GM12892 (cell line): ENCODE measurements at regions not wholly inside any gene's neighbourhood (a gene's known extent, or its start where the extent isn't known, plus 50 kb on each side); places are given as distances from the start of the nearest gene placed in this dataset.

Experiments used
- POLR2A ChIP-seq: IDR thresholded peaks from 2 replicates; pipeline ENCODE4 v1.6.1; 2011; ENCODE audit warnings: low read depth, low read length, control low read depth
- POLR2AphosphoS5 ChIP-seq: IDR thresholded peaks from 2 replicates; pipeline ENCODE4 v1.6.1; 2011; ENCODE audit warnings: low read depth, low read length, control low read depth

- TF ChIP-seq POLR2AphosphoS5 (no peak), POLR2A (no peak)
These were observed 1072.4 kb upstream of the CDH6 start for GRCh38 chr5:30121043-30121442.
